Transverse colon (tissue), 4 donors: ENCODE measurements at regions not wholly inside any gene's neighbourhood (a gene's known extent, or its start where the extent isn't known, plus 50 kb on each side); places are given as distances from the start of the nearest gene placed in this dataset.

Experiments
- DNase-seq: peaks from one replicate; pipeline ENCODE4 v3.0.0-alpha.2; 2019
- H3K27ac ChIP-seq, 4 donors: fragments of 200-600 bp; sonication (generic); 2 replicates each; pipeline ENCODE4 v1.5.1; 2016 to 2018; ENCODE audit warnings: inconsistent platforms in 4 of 4
- H3K27me3 ChIP-seq: fragments of 200-600 bp; sonication (generic); 2 replicates; pipeline ENCODE4 v1.5.1; 2017; ENCODE audit warnings: inconsistent platforms
- H3K36me3 ChIP-seq, 4 donors: fragments of 200-600 bp; sonication (generic); 2 replicates each; pipeline ENCODE4 v1.5.1; 2017 to 2019; ENCODE audit warnings: inconsistent platforms in 4 of 4
- H3K4me1 ChIP-seq, 4 donors: fragments of 200-600 bp; sonication (generic); 2 replicates each; pipeline ENCODE4 v1.5.1; 2017 to 2020; ENCODE audit warnings: inconsistent platforms in 4 of 4
- H3K4me3 ChIP-seq, 4 donors: fragments of 200-600 bp; sonication (generic); 1 replicate in 1 of 4; 2 replicates in 3 of 4; pipeline versions ENCODE4 v1.5.1 to v1.6.1; 2017 to 2019; ENCODE audit warnings: inconsistent platforms in 4 of 4
- H3K9me3 ChIP-seq, 2 donors: fragments of 200-600 bp; sonication (generic); 2 replicates each; pipeline ENCODE4 v1.5.1; 2017 to 2019; ENCODE audit warnings: inconsistent platforms in 2 of 2
- CTCF ChIP-seq, 5 experiments: fragments of 200-600 bp in 3 of 5; fragments of 450-650 bp in 2 of 5; sonication (generic) in 3 of 5; IDR thresholded peaks; 1 replicate in 2 of 5; 2 replicates in 3 of 5; pipeline ENCODE4 v1.5.1; 2016 to 2017; ENCODE audit warnings: antibody characterized with exemption in 5 of 5, inconsistent platforms in 3 of 5, mild to moderate bottlenecking in 2 of 5, moderate library complexity in 1 of 5
- EP300 ChIP-seq: sonication (generic); formaldehyde crosslinking; IDR thresholded peaks from one replicate; pipeline ENCODE4 v1.6.1; 2017; ENCODE audit warnings: antibody characterized with exemption, low read depth
- POLR2A ChIP-seq: fragments of 450-650 bp; IDR thresholded peaks from one replicate; pipeline ENCODE4 v1.6.1; 2016; ENCODE audit warnings: antibody characterized with exemption, mild to moderate bottlenecking, moderate library complexity
- POLR2AphosphoS5 ChIP-seq, 3 donors: sonication (generic); formaldehyde crosslinking; IDR thresholded peaks; one replicate each; pipeline ENCODE4 v1.6.1; 2016; ENCODE audit warnings: antibody characterized with exemption in 3 of 3
- WGBS, 2 donors: methylation state at CpG; one replicate each; pipeline ENCODE4 v1.1.5; 2018; ENCODE audit warnings: low coverage in 1 of 2; 5-methylcytosine and 5-hydroxymethylcytosine counted together
- in situ Hi-C, 4 donors: fragments of 200-750 bp; cut with MboI; loops; one replicate each; pipeline versions ENCODE4 v1.15.0 to v1.15.1; 2017; ENCODE audit warnings: low sequenced_read_pairs in 3 of 4, low pct_ligation_motif_present in 1 of 4, low pct_unique_long_range_greater_than_20kb in 1 of 4
- intact Hi-C: fragments of 100-400 bp; cut with DNase I; formaldehyde crosslinking; loops from one replicate; pipeline ENCODE4 v1.15.1; 2023; ENCODE audit warnings: low total_unique reads

GRCh38 chr15:62520887-62521286, 355.8 kb upstream of the C2CD4B start:
- 94 to 100% methylated on average over 1 to 2 of the region's 2 CpGs for WGBS, 2 donors

GRCh38 chr15:62521396-62521795, 356.3 kb upstream of the C2CD4B start:
- H3K4me1 ChIP-seq = no peaks in the 10 kb centered on the region
- no peak overlapping the region for H3K27ac ChIP-seq
- H3K4me3 ChIP-seq = no peak overlapping the region
- intact Hi-C loops (no loop called here), in situ Hi-C loops (no loop called here)
- no peak for TF ChIP-seq POLR2AphosphoS5 (IDR thresholded peaks at IDR 0.05)
- no peak for TF ChIP-seq CTCF (IDR thresholded peaks at IDR 0.05)
- TF ChIP-seq POLR2A = no peak
- TF ChIP-seq EP300 = no peak
- WGBS, 2 donors = 93 to 100% methylated on average over 2 of the region's 2 CpGs
- H3K27me3 ChIP-seq = no peaks in the 10 kb centered on the region
- DNase-seq = no peak
- no peaks in the 10 kb centered on the region for H3K36me3 ChIP-seq
- no peaks in the 10 kb centered on the region for H3K9me3 ChIP-seq

More at GRCh38 chr15:62520887-62521286, 355.8 kb upstream of the C2CD4B start:
- Histone ChIP-seq H3K9me3 (no peaks in the 10 kb centered on the region), H3K27me3 (no peaks in the 10 kb centered on the region), H3K36me3 (no peaks in the 10 kb centered on the region), H3K4me3 (no peak overlapping the region), H3K4me1 (no peaks in the 10 kb centered on the region), H3K27ac (no peak overlapping the region)
- intact Hi-C loops = no loop called here
- TF ChIP-seq EP300 = no peak
- no peak for TF ChIP-seq CTCF (IDR thresholded peaks at IDR 0.05)
- no peak for TF ChIP-seq POLR2A
- TF ChIP-seq POLR2AphosphoS5 (IDR thresholded peaks at IDR 0.05) = no peak
- DNase-seq = no peak
- in situ Hi-C loops = no loop called here

- WGBS, 2 donors = 78 to 81% methylated on average over 4 of the region's 4 CpGs
- Histone ChIP-seq H3K27ac (no peak overlapping the region), H3K9me3 (no peaks in the 10 kb centered on the region), H3K4me3 (no peak overlapping the region), H3K4me1 (no peaks in the 10 kb centered on the region), H3K27me3 (no peaks in the 10 kb centered on the region), H3K36me3 (no peaks in the 10 kb centered on the region)
- in situ Hi-C loops = no loop called here
- TF ChIP-seq POLR2A (no peak), POLR2AphosphoS5 (IDR thresholded peaks at IDR 0.05) (no peak), CTCF (IDR thresholded peaks at IDR 0.05) (no peak), EP300 (no peak)
- DNase-seq = no peak
- intact Hi-C loops = no loop called here
Measured at GRCh38 chr15:62524848-62525247, 359.8 kb upstream of the C2CD4B start.

GRCh38 chr15:62527387-62527786, 362.3 kb upstream of the C2CD4B start:
- no peak for TF ChIP-seq EP300
- TF ChIP-seq CTCF (IDR thresholded peaks at IDR 0.05) = no peak
- no peak for TF ChIP-seq POLR2A
- no peaks in the 10 kb centered on the region for H3K36me3 ChIP-seq
- WGBS, 2 donors = 70% methylated on average over 2 of the region's 2 CpGs; no CpG with 5 or more reads in 1 of the 2 donors
- intact Hi-C loops (no loop called here), in situ Hi-C loops (no loop called here)
- DNase-seq = no peak
- H3K4me3 ChIP-seq = no peak overlapping the region
- no peak overlapping the region for H3K27ac ChIP-seq
- H3K4me1 ChIP-seq = no peaks in the 10 kb centered on the region
- H3K27me3 ChIP-seq = no peaks in the 10 kb centered on the region
- no peaks in the 10 kb centered on the region for H3K9me3 ChIP-seq
